Kidney epithelial cell (primary cell): ENCODE measurements at regions not wholly inside any gene's neighbourhood (a gene's known extent, or its start where the extent isn't known, plus 50 kb on each side); places are given as distances from the start of the nearest gene placed in this dataset.
A peak's percentile ranks its signal among the peaks of the same experiment; 100 is the strongest.

Source experiments
- DNase-seq: peaks from one replicate; pipeline ENCODE4 v3.0.0-alpha.2; 2010; ENCODE audit warnings: low read depth
- H3K27me3 ChIP-seq: 2 replicates; pipeline ENCODE4 v1.6.0; 2011; ENCODE audit warnings: low read length; ENCODE audit not compliant: control insufficient read depth, insufficient read depth
- H3K36me3 ChIP-seq: 2 replicates; pipeline ENCODE4 v1.5.1; 2011; ENCODE audit warnings: low read length; ENCODE audit not compliant: control insufficient read depth, insufficient read depth
- H3K4me3 ChIP-seq: 2 replicates; pipeline ENCODE4 v1.5.1; 2011; ENCODE audit warnings: low read depth, mild to moderate bottlenecking, control low read depth, low read length
- TF ChIP-seq, protein P1 (sequence below): IDR thresholded peaks from 2 replicates; pipeline ENCODE4 v1.5.1; 2011; ENCODE audit warnings: mild to moderate bottlenecking, moderate library complexity, low read length, control low read depth, inconsistent platforms; ENCODE audit not compliant: insufficient read depth, poor library complexity, severe bottlenecking

GRCh38 chr12:67370979-67371378 is 101.8 kb downstream of the CAND1 start:
- TF ChIP-seq, protein P1, sequence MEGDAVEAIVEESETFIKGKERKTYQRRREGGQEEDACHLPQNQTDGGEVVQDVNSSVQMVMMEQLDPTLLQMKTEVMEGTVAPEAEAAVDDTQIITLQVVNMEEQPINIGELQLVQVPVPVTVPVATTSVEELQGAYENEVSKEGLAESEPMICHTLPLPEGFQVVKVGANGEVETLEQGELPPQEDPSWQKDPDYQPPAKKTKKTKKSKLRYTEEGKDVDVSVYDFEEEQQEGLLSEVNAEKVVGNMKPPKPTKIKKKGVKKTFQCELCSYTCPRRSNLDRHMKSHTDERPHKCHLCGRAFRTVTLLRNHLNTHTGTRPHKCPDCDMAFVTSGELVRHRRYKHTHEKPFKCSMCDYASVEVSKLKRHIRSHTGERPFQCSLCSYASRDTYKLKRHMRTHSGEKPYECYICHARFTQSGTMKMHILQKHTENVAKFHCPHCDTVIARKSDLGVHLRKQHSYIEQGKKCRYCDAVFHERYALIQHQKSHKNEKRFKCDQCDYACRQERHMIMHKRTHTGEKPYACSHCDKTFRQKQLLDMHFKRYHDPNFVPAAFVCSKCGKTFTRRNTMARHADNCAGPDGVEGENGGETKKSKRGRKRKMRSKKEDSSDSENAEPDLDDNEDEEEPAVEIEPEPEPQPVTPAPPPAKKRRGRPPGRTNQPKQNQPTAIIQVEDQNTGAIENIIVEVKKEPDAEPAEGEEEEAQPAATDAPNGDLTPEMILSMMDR = no peak
- no peak overlapping the region for H3K4me3 ChIP-seq
- no peaks in the 10 kb centered on the region for H3K27me3 ChIP-seq
- DNase-seq = peak; percentile 45
- H3K36me3 ChIP-seq = no peaks in the 10 kb centered on the region

GRCh38 chr12:67377021-67377420 is 107.9 kb downstream of the CAND1 start:
- H3K36me3 ChIP-seq = no peaks in the 10 kb centered on the region
- no peak overlapping the region for H3K4me3 ChIP-seq
- DNase-seq = no peak
- TF ChIP-seq, protein P1 = no peak
- H3K27me3 ChIP-seq = no peaks in the 10 kb centered on the region

- no peak for DNase-seq
Measured at GRCh38 chr12:67377541-67377940, 108.4 kb downstream of the CAND1 start.

DNA sequence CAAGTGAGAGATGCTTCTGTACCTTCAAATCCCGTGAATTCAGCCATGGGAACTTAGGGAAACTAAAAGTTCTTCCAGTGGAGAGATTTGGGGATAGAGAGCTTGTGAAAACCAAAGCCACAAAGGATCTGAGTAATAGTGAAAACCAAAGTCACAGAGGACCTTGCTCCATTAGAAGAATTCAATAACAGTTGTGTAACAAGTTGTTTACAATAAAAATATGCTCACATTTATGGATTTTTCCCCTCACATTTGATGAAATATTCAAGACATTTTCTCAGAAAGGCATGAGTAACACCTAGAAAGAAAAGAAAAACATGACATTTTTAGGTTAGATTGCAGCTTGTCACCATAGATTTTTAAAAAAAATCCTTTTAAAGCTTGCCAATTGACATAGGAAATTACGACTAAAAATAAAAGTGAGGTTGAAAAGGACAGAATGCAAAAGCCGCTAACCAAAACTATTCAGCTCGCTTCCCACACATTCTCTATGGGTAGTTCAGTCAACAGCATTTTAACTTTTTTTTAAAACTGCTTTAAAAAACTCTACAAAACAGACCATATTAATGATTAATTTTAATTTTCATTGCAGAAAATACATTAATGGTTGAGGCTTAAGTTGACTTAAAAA is 113.2 kb downstream of the CAND1 start:
- H3K36me3 ChIP-seq = no peaks in the 10 kb centered on the region
- no peaks in the 10 kb centered on the region for H3K27me3 ChIP-seq
- TF ChIP-seq, protein P1 = no peak
- no peak for DNase-seq
- no peak overlapping the region for H3K4me3 ChIP-seq

More at GRCh38 chr12:67377541-67377940, 108.4 kb downstream of the CAND1 start:
- H3K27me3 ChIP-seq = no peaks in the 10 kb centered on the region
- TF ChIP-seq, protein P1 = no peak
- H3K4me3 ChIP-seq = no peak overlapping the region
- H3K36me3 ChIP-seq = no peaks in the 10 kb centered on the region

DNA sequence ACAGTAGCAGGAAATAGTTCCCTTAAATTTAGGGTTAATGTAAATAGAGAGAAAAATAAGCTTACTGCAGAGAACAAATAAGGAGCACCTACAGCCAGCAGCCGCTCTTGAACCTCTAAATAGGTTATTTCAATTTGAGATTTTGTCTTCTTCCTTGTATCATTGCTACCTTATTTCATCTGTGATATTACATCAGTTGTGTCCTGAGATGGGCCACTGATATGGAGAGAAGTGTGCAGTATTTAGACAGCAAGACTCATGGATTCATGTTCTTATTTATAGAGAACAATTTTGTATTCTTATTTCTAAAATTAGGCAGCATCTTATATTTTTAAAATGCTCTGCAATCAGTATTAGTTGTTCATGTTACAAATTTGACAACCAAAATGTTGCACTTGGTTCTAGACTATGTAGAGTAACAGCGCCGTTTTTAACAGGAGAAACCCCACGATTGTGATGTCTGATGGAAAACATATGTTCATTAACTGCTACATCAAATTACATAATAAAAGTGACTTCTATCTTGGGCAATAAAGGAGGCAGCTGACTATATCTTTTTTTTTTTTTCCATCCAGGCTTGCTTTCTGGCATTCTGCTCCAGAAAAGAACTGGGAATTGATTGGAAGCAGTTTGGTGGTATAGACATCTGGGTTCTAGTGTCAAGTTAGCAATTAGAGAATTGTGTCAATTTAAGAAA is 117.9 kb downstream of the CAND1 start:
- no peaks in the 10 kb centered on the region for H3K27me3 ChIP-seq
- TF ChIP-seq, protein P1 = no peak

More for the DNA sequence above, 117.9 kb downstream of the CAND1 start:
- Histone ChIP-seq H3K4me3 (no peak overlapping the region), H3K36me3 (no peaks in the 10 kb centered on the region)
- no peak for DNase-seq
